SK-N-SH (cell line): ENCODE measurements at regions not wholly inside any gene's neighbourhood (a gene's known extent, or its start where the extent isn't known, plus 50 kb on each side); places are given as distances from the start of the nearest gene placed in this dataset.

ENCODE experiments used
- CTCF ChIA-PET: fragments of 300-600, 350-600 bp; formaldehyde crosslinking; extraction: SDS; loops from one replicate; lab custom pipeline; 2021; lab: Yijun Ruan, JAX
- POLR2A ChIA-PET: fragments of 350-600 bp; sonication (Branson Sonifier 250); formaldehyde crosslinking; extraction: SDS; loops from one replicate; lab custom pipeline; 2020; ENCODE audit warnings: antibody characterized with exemption, inconsistent platforms; lab: Yijun Ruan, JAX
- DNase-seq: peaks from one replicate; pipeline ENCODE4 v3.0.0; 2012
- H2AFZ ChIP-seq: fragments of 200-600 bp; sonication (generic); 2 replicates; pipeline ENCODE4 v1.8.1; 2016; ENCODE audit warnings: antibody characterized with exemption, mild to moderate bottlenecking, low read depth
- H3F3A ChIP-seq: fragments of 200-600 bp; sonication (generic); replicated peaks from 2 replicates; pipeline ENCODE3; 2016; ENCODE audit warnings: antibody characterized with exemption, mild to moderate bottlenecking; ENCODE audit not compliant: insufficient read depth
- H3K27ac ChIP-seq, 2 experiments: fragments of 200-500 bp in 1 of 2; fragments of 200-600 bp in 1 of 2; sonication (Bioruptor generic) in 1 of 2; sonication (generic), shearing (Covaris generic) in 1 of 2; 2 replicates each; pipeline versions ENCODE4 v1.5.1 to v1.6.1; 2014 to 2016; ENCODE audit warnings: low read depth in 2 of 2, inconsistent platforms in 1 of 2, low read length in 1 of 2, mild to moderate bottlenecking in 1 of 2, mixed read lengths in 1 of 2
- H3K27me3 ChIP-seq: fragments of 200-600 bp; sonication (generic), shearing (Covaris generic); 2 replicates; pipeline ENCODE4 v1.6.1; 2016; ENCODE audit warnings: mixed run types; ENCODE audit not compliant: insufficient read depth
- H3K36me3 ChIP-seq, 2 experiments: fragments of 200-500 bp in 1 of 2; fragments of 200-600 bp in 1 of 2; sonication (Bioruptor generic) in 1 of 2; sonication (generic) in 1 of 2; replicated peaks in 1 of 2; 2 replicates each; pipeline versions ENCODE3 to v1.5.1; 2014 to 2016; ENCODE audit warnings: low read length in 1 of 2, mild to moderate bottlenecking in 1 of 2; ENCODE audit not compliant: insufficient read depth in 2 of 2, control insufficient read depth in 1 of 2
- H3K4me1 ChIP-seq, 2 experiments: fragments of 200-500 bp in 1 of 2; fragments of 200-600 bp in 1 of 2; sonication (Bioruptor generic) in 1 of 2; sonication (generic), shearing (Covaris generic) in 1 of 2; 2 replicates each; pipeline versions ENCODE4 v1.5.1 to v1.6.1; 2014 to 2016; ENCODE audit warnings: low read depth in 1 of 2, low read length in 1 of 2, mixed run types in 1 of 2; ENCODE audit not compliant: insufficient read depth in 2 of 2, control insufficient read depth in 1 of 2
- H3K4me2 ChIP-seq: fragments of 200-600 bp; sonication (generic), shearing (Covaris generic); 2 replicates; pipeline ENCODE4 v1.6.1; 2017; ENCODE audit warnings: mixed run types
- H3K4me3 ChIP-seq, 2 experiments: fragments of 200-500 bp in 1 of 2; fragments of 200-600 bp in 1 of 2; sonication (Bioruptor generic) in 1 of 2; sonication (generic), shearing (Covaris generic) in 1 of 2; 2 replicates each; pipeline versions ENCODE4 v1.5.1 to v1.8.1; 2014 to 2016; ENCODE audit warnings: low read depth in 2 of 2, inconsistent platforms in 1 of 2, low read length in 1 of 2, mild to moderate bottlenecking in 1 of 2, mixed read lengths in 1 of 2, moderate library complexity in 1 of 2
- H3K79me2 ChIP-seq: fragments of 200-600 bp; sonication (generic); 2 replicates; pipeline ENCODE4 v1.8.1; 2017; ENCODE audit warnings: mild to moderate bottlenecking; ENCODE audit not compliant: insufficient read depth
- H3K9ac ChIP-seq: fragments of 200-600 bp; sonication (generic); 2 replicates; pipeline ENCODE4 v1.6.1; 2017; ENCODE audit warnings: mixed run types
- H3K9me2 ChIP-seq: fragments of 200-600 bp; sonication (generic); 2 replicates; pipeline ENCODE4 v1.6.1; 2017; ENCODE audit warnings: mixed run types
- H3K9me3 ChIP-seq: fragments of 200-600 bp; sonication (generic); 2 replicates; pipeline ENCODE4 v1.6.1; 2017; ENCODE audit warnings: mixed run types, mild to moderate bottlenecking, moderate library complexity
- H4K20me1 ChIP-seq: fragments of 200-600 bp; sonication (generic); 2 replicates; pipeline ENCODE4 v1.6.1; 2017; ENCODE audit warnings: mild to moderate bottlenecking, mixed run types; ENCODE audit not compliant: insufficient read depth
- CHD2 ChIP-seq: fragments of 150-350 bp; IDR thresholded peaks from 2 replicates; pipeline ENCODE4 v1.6.1; 2018; ENCODE audit warnings: low read length; ENCODE audit not compliant: partially characterized antibody
- ELF1 ChIP-seq: IDR thresholded peaks from 2 replicates; pipeline ENCODE4 v1.4.0; 2012
- EP300 ChIP-seq, 2 experiments: IDR thresholded peaks; 2 replicates each; pipeline versions ENCODE4 v1.4.0 to v1.6.1; 2012; ENCODE audit warnings: borderline replicate concordance in 1 of 2, low read depth in 1 of 2, low read length in 1 of 2
- EZH2phosphoT487 ChIP-seq: fragments of 200-600 bp; sonication (generic); IDR thresholded peaks from 2 replicates; pipeline ENCODE4 v1.6.1; 2017; ENCODE audit warnings: low read depth, mixed run types, mild to moderate bottlenecking, antibody characterized with exemption, moderate library complexity, borderline replicate concordance
- FOSL2 ChIP-seq: IDR thresholded peaks from 2 replicates; pipeline ENCODE4 v1.4.0; 2012; ENCODE audit warnings: low read depth, mild to moderate bottlenecking, moderate library complexity, borderline replicate concordance
- FOXJ3 ChIP-seq: sonication (generic); formaldehyde crosslinking; IDR thresholded peaks from 2 replicates; pipeline ENCODE4 v1.5.1; 2020; ENCODE audit warnings: mild to moderate bottlenecking, missing genetic modification reagents
- FOXM1 ChIP-seq: IDR thresholded peaks from 2 replicates; pipeline ENCODE4 v1.4.0; 2012; ENCODE audit warnings: low read depth, mild to moderate bottlenecking
- JUND ChIP-seq: IDR thresholded peaks from 2 replicates; pipeline ENCODE4 v1.4.0; 2012
- POLR2AphosphoS5 ChIP-seq: IDR thresholded peaks from 2 replicates; pipeline ENCODE4 v1.6.1; 2012; ENCODE audit warnings: low read depth, low read length
- RAD21 ChIP-seq: IDR thresholded peaks from 2 replicates; pipeline ENCODE4 v1.6.1; 2012; ENCODE audit warnings: mild to moderate bottlenecking, low read length
- RXRA ChIP-seq: IDR thresholded peaks from 2 replicates; pipeline ENCODE4 v1.4.0; 2012; ENCODE audit warnings: low read depth, mild to moderate bottlenecking, borderline replicate concordance
- SMC3 ChIP-seq: IDR thresholded peaks from 2 replicates; pipeline ENCODE4 v1.6.1; 2012; ENCODE audit warnings: low read depth, low read length, improper control_type of control experiment
- TCF12 ChIP-seq: IDR thresholded peaks from 2 replicates; pipeline ENCODE4 v1.4.0; 2012
- TEAD4 ChIP-seq: IDR thresholded peaks from 2 replicates; pipeline ENCODE4 v1.4.0; 2012; ENCODE audit warnings: mild to moderate bottlenecking, borderline replicate concordance; ENCODE audit not compliant: insufficient read depth
- YY1 ChIP-seq: IDR thresholded peaks from 2 replicates; pipeline ENCODE4 v1.4.0; 2012; ENCODE audit warnings: low read depth, mild to moderate bottlenecking
- WGBS: methylation state at CpG from one replicate; pipeline ENCODE4 v1.1.6; 2017; ENCODE audit warnings: low lambda C conversion rate; 5-methylcytosine and 5-hydroxymethylcytosine counted together
- TF ChIP-seq, protein P1 (sequence below): IDR thresholded peaks from 2 replicates; pipeline ENCODE4 v1.4.0; 2012; ENCODE audit warnings: low read depth, borderline replicate concordance
- TF ChIP-seq, protein P2 (sequence below): IDR thresholded peaks from 2 replicates; pipeline ENCODE4 v1.6.1; 2012; ENCODE audit warnings: mild to moderate bottlenecking, low read depth, low read length, moderate library complexity
- TF ChIP-seq, protein P3 (sequence below): fragments of 150-350 bp; IDR thresholded peaks from 2 replicates; pipeline ENCODE4 v1.6.1; 2016; ENCODE audit warnings: mild to moderate bottlenecking, low read depth, low read length
- TF ChIP-seq, protein P4 (sequence below): IDR thresholded peaks from 2 replicates; pipeline ENCODE4; 2012

DNA sequence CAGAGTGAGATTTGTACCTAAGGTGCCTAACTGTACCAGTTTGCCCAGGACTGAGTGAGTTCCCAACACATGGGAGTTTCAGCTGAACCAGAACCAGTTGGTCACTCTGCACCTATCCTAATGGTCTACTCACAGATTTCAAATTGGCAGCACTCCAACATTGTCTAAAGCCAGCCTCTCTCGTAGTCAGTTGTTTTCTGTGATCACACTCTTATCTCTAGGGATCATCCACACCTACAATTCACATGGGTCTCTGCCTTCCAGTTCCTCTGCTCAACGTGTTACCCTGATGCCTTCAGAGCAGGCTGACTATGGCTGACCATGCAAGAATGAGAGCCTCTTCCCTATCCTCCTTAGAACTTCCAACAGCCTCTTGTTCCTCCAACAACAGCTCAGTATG, 624.8 kb downstream of the NTRK3 start:
- Histone ChIP-seq H3K4me1 (peaks cover 0 to 7% of the 10 kb centered on the region in 2 experiments; a peak in 1 of 4 replicates), H2AFZ (no peak overlapping the region), H3K36me3 (no peaks in the 10 kb centered on the region), H3K79me2 (no peaks in the 10 kb centered on the region), H3K9ac (no peak overlapping the region), H3K9me2 (no peaks in the 10 kb centered on the region), H3K27ac (no peak overlapping the region), H4K20me1 (no peaks in the 10 kb centered on the region), H3K4me2 (no peak overlapping the region), H3F3A (no peaks in the 10 kb centered on the region), H3K4me3 (no peak overlapping the region), H3K9me3 (no peaks in the 10 kb centered on the region), H3K27me3 (no peaks in the 10 kb centered on the region)
- 13% methylated on average over 2 of the region's 2 CpGs for WGBS
- CTCF ChIA-PET, result interaction anchor here (0.8 kb wide), 1 partner anchor 26 kb away, joined by 3 read pairs; no protein-coding TSS in a partner anchor
- DNase-seq, result no peak
- POLR2A ChIA-PET, result interaction anchor here (0.8 kb wide), 1 partner anchor 47 kb away, joined by 3 read pairs; no protein-coding TSS in a partner anchor
- no peak for TF ChIP-seq TEAD4
- TF ChIP-seq FOXJ3, result no peak
- no peak for TF ChIP-seq FOXM1
- TF ChIP-seq, protein P1, sequence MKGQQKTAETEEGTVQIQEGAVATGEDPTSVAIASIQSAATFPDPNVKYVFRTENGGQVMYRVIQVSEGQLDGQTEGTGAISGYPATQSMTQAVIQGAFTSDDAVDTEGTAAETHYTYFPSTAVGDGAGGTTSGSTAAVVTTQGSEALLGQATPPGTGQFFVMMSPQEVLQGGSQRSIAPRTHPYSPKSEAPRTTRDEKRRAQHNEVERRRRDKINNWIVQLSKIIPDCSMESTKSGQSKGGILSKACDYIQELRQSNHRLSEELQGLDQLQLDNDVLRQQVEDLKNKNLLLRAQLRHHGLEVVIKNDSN, result no peak
- TF ChIP-seq, protein P2, sequence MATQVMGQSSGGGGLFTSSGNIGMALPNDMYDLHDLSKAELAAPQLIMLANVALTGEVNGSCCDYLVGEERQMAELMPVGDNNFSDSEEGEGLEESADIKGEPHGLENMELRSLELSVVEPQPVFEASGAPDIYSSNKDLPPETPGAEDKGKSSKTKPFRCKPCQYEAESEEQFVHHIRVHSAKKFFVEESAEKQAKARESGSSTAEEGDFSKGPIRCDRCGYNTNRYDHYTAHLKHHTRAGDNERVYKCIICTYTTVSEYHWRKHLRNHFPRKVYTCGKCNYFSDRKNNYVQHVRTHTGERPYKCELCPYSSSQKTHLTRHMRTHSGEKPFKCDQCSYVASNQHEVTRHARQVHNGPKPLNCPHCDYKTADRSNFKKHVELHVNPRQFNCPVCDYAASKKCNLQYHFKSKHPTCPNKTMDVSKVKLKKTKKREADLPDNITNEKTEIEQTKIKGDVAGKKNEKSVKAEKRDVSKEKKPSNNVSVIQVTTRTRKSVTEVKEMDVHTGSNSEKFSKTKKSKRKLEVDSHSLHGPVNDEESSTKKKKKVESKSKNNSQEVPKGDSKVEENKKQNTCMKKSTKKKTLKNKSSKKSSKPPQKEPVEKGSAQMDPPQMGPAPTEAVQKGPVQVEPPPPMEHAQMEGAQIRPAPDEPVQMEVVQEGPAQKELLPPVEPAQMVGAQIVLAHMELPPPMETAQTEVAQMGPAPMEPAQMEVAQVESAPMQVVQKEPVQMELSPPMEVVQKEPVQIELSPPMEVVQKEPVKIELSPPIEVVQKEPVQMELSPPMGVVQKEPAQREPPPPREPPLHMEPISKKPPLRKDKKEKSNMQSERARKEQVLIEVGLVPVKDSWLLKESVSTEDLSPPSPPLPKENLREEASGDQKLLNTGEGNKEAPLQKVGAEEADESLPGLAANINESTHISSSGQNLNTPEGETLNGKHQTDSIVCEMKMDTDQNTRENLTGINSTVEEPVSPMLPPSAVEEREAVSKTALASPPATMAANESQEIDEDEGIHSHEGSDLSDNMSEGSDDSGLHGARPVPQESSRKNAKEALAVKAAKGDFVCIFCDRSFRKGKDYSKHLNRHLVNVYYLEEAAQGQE, result no peak
- TF ChIP-seq SMC3, result no peak
- no peak for TF ChIP-seq RXRA
- TF ChIP-seq FOSL2, result no peak
- TF ChIP-seq TCF12, result no peak
- TF ChIP-seq, protein P3, sequence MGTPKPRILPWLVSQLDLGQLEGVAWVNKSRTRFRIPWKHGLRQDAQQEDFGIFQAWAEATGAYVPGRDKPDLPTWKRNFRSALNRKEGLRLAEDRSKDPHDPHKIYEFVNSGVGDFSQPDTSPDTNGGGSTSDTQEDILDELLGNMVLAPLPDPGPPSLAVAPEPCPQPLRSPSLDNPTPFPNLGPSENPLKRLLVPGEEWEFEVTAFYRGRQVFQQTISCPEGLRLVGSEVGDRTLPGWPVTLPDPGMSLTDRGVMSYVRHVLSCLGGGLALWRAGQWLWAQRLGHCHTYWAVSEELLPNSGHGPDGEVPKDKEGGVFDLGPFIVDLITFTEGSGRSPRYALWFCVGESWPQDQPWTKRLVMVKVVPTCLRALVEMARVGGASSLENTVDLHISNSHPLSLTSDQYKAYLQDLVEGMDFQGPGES, result no peak
- TF ChIP-seq JUND, result no peak
- no peak for TF ChIP-seq YY1
- TF ChIP-seq POLR2AphosphoS5, result no peak

DNA sequence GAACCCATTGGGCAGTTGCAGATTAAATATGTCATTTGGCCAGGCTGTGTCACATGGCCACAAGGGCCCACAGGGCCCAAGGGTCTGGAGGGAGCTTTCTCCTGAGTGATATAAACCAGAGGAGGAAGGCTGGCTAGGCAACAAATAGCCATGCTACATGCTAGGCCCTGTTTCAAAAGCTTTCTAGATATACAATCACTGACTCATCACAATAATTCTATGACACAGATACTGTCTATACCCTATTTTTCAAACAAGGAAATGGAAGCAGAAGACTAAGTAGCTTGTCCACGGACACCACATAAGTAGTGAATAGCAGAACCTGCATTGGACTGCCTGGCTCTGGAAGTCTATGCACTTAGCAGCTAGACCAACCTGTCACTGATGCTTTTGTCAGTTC, 625.4 kb downstream of the NTRK3 start:
- Histone ChIP-seq H2AFZ (no peak overlapping the region), H3K4me1 (peaks cover 0 to 7% of the 10 kb centered on the region in 2 experiments; a peak in 1 of 4 replicates), H3F3A (no peaks in the 10 kb centered on the region), H3K9me2 (no peaks in the 10 kb centered on the region), H3K9ac (no peak overlapping the region), H3K9me3 (no peaks in the 10 kb centered on the region), H3K4me3 (no peak overlapping the region), H3K27me3 (no peaks in the 10 kb centered on the region), H3K79me2 (no peaks in the 10 kb centered on the region), H3K36me3 (no peaks in the 10 kb centered on the region), H3K27ac (no peak overlapping the region), H3K4me2 (no peak overlapping the region), H4K20me1 (no peaks in the 10 kb centered on the region)
- WGBS, result 31% methylated on average over 1 of the region's 1 CpG
- CTCF ChIA-PET, result no interaction called here
- POLR2A ChIA-PET, result no interaction called here
- DNase-seq, result no peak
- no peak for TF ChIP-seq EZH2phosphoT487
- TF ChIP-seq, protein P4, sequence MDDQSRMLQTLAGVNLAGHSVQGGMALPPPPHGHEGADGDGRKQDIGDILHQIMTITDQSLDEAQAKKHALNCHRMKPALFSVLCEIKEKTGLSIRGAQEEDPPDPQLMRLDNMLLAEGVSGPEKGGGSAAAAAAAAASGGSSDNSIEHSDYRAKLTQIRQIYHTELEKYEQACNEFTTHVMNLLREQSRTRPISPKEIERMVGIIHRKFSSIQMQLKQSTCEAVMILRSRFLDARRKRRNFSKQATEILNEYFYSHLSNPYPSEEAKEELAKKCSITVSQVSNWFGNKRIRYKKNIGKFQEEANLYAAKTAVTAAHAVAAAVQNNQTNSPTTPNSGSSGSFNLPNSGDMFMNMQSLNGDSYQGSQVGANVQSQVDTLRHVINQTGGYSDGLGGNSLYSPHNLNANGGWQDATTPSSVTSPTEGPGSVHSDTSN, result no peak
- no peak for TF ChIP-seq YY1
- TF ChIP-seq, protein P2, result no peak
- TF ChIP-seq POLR2AphosphoS5, result no peak
- TF ChIP-seq RAD21, result no peak
- no peak for TF ChIP-seq CHD2
- no peak for TF ChIP-seq ELF1
- no peak for TF ChIP-seq EP300 (IDR thresholded peaks at IDR 0.05; ENCODE audit: borderline replicate concordance in 1 of 2, low read depth in 1 of 2, low read length in 1 of 2)
